Lung (tissue), 11 donors: ENCODE measurements at regions not wholly inside any gene's neighbourhood (a gene's known extent, or its start where the extent isn't known, plus 50 kb on each side); places are given as distances from the start of the nearest gene placed in this dataset.

Source experiments
- ATAC-seq: fragments of 200-7000 bp; cut with Tn5 transposase; one replicate; pipeline ENCODE4 v1.9.1; 2020; ENCODE audit warnings: moderate number of reproducible peaks; ENCODE audit not compliant: insufficient read depth, low FRiP score
- DNase-seq, 3 donors: peaks; one replicate each; pipeline ENCODE4 v3.0.0-alpha.2; 2013 to 2017
- H3K27ac ChIP-seq, 2 donors: one replicate each; pipeline ENCODE4 v1.5.1; 2013; ENCODE audit warnings: mild to moderate bottlenecking in 2 of 2, moderate library complexity in 2 of 2, control low read depth in 1 of 2, inconsistent platforms in 1 of 2, low read depth in 1 of 2, low read length in 1 of 2
- H3K27me3 ChIP-seq, 3 donors: one replicate each; pipeline ENCODE4 v1.5.1; 2013; ENCODE audit warnings: low read length in 2 of 3; ENCODE audit not compliant: control insufficient read depth in 3 of 3, insufficient read depth in 3 of 3
- H3K36me3 ChIP-seq, 4 donors: one replicate each; pipeline ENCODE4 v1.5.1; 2013; ENCODE audit warnings: low read length in 4 of 4, mild to moderate bottlenecking in 1 of 4, moderate library complexity in 1 of 4; ENCODE audit not compliant: control insufficient read depth in 4 of 4, insufficient read depth in 4 of 4
- H3K4me1 ChIP-seq, 5 donors: one replicate each; pipeline ENCODE4 v1.5.1; 2013; ENCODE audit warnings: low read length in 5 of 5, mild to moderate bottlenecking in 2 of 5, moderate library complexity in 1 of 5; ENCODE audit not compliant: control insufficient read depth in 5 of 5, insufficient read depth in 5 of 5
- H3K4me3 ChIP-seq: one replicate; pipeline ENCODE4 v1.5.1; 2013; ENCODE audit warnings: mild to moderate bottlenecking, control low read depth, moderate library complexity
- H3K9ac ChIP-seq, 2 donors: one replicate each; pipeline ENCODE4 v1.5.1; 2013; ENCODE audit warnings: low read length in 2 of 2, control low read depth in 1 of 2; ENCODE audit not compliant: insufficient read depth in 1 of 2
- H3K9me3 ChIP-seq, 4 donors: one replicate each; pipeline ENCODE4 v1.5.1; 2013; ENCODE audit warnings: low read length in 3 of 4, mild to moderate bottlenecking in 1 of 4, moderate library complexity in 1 of 4; ENCODE audit not compliant: control insufficient read depth in 4 of 4, insufficient read depth in 3 of 4
- WGBS, 2 donors: extraction: QIAGEN DNeasy Blood & Tissue Kit; methylation state at CpG; one replicate each; pipeline ENCODE4 v1.1.7; 2013; 5-methylcytosine and 5-hydroxymethylcytosine counted together
- TF ChIP-seq, protein P1 (sequence below): IDR thresholded peaks from 2 replicates; pipeline ENCODE4 v1.5.1; 2012; ENCODE audit warnings: mild to moderate bottlenecking; ENCODE audit errors: control extremely low read depth, extremely low read depth
- donor health status: control.
- donor health status: control.
- donor health status: Bipolar disorder and iron deficiency.
- donor health status: healthy.
- donor health status: DM: yes; HTN: yes; CAD: no.

DNA sequence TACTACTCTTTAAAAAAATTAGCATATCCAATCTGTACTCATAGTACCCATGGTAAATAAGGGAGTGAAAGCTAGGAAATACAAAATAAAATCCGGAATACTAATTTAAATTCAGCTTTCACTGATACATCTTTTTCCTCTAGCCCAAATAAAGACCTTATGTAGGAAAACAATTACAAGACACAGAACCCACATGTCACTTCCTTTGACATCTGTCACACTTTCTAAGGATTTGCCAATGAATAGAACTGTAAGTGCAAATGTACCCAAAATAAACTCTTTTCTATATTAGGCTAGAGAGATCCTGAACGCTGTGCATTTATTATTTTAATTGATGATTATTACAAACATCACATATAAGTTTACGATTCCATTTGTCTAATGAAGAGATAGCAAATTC is 393.0 kb downstream of the LRRIQ3 start:
- H3K36me3 ChIP-seq: no peaks in the 10 kb centered on the region
- no peak for DNase-seq
- no peak overlapping the region for H3K9ac ChIP-seq
- H3K4me3 ChIP-seq: no peak overlapping the region
- TF ChIP-seq, protein P1, sequence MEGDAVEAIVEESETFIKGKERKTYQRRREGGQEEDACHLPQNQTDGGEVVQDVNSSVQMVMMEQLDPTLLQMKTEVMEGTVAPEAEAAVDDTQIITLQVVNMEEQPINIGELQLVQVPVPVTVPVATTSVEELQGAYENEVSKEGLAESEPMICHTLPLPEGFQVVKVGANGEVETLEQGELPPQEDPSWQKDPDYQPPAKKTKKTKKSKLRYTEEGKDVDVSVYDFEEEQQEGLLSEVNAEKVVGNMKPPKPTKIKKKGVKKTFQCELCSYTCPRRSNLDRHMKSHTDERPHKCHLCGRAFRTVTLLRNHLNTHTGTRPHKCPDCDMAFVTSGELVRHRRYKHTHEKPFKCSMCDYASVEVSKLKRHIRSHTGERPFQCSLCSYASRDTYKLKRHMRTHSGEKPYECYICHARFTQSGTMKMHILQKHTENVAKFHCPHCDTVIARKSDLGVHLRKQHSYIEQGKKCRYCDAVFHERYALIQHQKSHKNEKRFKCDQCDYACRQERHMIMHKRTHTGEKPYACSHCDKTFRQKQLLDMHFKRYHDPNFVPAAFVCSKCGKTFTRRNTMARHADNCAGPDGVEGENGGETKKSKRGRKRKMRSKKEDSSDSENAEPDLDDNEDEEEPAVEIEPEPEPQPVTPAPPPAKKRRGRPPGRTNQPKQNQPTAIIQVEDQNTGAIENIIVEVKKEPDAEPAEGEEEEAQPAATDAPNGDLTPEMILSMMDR: no peak
- H3K27ac ChIP-seq: no peak overlapping the region
- no peaks in the 10 kb centered on the region for H3K9me3 ChIP-seq
- H3K4me1 ChIP-seq: no peaks in the 10 kb centered on the region
- WGBS, 2 donors: 85 to 88% methylated on average over 3 of the region's 3 CpGs
- no peaks in the 10 kb centered on the region for H3K27me3 ChIP-seq
- ATAC-seq: no peak

DNA sequence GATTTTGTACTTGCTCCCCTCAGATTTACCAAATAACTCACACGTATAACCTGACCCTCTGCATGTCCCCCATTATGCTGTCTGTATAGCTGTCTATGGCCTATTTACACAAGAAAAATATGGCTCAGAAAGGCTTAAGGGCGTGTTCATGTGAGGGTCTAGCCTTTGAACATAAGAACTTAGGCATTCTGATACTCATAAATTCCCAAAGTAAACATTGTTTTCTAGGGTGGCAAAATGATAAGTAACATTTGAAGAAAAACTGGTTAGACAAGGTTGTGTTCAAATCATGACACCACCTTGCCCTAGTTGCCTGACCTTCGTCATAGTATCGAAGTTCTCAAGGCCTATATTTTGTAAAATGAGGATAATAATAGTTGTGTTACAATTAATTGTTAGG is 394.6 kb downstream of the LRRIQ3 start:
- Histone ChIP-seq H3K9me3 (no peaks in the 10 kb centered on the region), H3K36me3 (no peaks in the 10 kb centered on the region), H3K27me3 (no peaks in the 10 kb centered on the region), H3K4me1 (no peaks in the 10 kb centered on the region), H3K27ac (no peak overlapping the region), H3K9ac (no peak overlapping the region), H3K4me3 (no peak overlapping the region)
- TF ChIP-seq, protein P1: no peak
- no peak for ATAC-seq
- 66 to 76% methylated on average over 4 of the region's 4 CpGs for WGBS, 2 donors
- DNase-seq: peak in 2 of 3 donors; percentile 1 to 21

DNA sequence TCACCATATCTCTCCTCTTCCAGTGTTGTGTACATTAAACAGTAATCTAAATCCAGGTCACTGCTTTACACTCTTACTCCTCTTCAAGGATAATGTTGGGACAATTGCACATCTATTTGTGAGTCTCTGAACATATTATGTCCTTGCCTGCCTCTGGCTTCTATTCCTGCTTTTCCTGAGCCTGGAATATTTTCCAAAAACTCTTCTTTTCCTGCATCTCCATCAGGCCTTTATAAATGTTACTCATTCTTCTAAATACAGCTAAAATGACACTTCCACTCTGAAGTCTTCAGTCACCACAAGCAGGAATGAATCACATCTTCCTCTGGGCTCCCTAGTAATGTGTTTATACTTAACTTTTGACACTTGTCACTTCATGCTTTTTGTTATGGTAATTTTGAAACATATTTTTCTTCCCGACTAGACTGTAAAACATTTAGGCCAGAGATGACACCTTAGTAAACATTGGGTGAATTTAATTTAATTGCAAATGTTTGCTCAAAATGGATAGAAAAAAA is 396.0 kb downstream of the LRRIQ3 start:
- DNase-seq (no peak), ATAC-seq (no peak)
- Histone ChIP-seq H3K36me3 (no peaks in the 10 kb centered on the region), H3K4me1 (no peaks in the 10 kb centered on the region), H3K9ac (no peak overlapping the region), H3K27me3 (no peaks in the 10 kb centered on the region), H3K9me3 (no peaks in the 10 kb centered on the region), H3K27ac (no peak overlapping the region), H3K4me3 (no peak overlapping the region)
- WGBS, 2 donors: 45 to 50% methylated on average over 1 of the region's 1 CpG
- TF ChIP-seq, protein P1: no peak

DNA sequence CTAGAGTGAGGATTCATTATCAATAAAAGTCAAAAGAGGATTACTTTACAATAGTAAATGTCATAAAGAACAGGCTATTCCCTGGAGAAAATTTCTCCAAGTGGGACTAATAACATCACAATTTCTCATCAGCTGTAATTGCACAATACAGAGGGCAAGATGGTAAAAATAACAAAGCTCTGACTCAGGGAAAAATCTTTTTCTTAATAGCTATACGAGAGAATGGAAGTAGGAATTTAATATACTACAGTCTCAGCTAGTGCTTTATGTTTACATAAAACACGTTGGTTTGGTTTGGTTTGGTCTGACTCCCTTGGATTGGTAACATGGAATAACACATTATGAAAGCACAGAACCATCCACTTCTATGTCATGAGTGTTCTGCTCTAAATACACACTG is 397.6 kb downstream of the LRRIQ3 start:
- ATAC-seq (no peak), DNase-seq (peak in 2 of 3 donors; percentile 1 to 2)
- Histone ChIP-seq H3K4me3 (no peak overlapping the region), H3K27ac (no peak overlapping the region), H3K4me1 (no peaks in the 10 kb centered on the region), H3K9me3 (no peaks in the 10 kb centered on the region), H3K9ac (no peak overlapping the region), H3K36me3 (no peaks in the 10 kb centered on the region), H3K27me3 (no peaks in the 10 kb centered on the region)
- WGBS, 2 donors: 43 to 70% methylated on average over 2 of the region's 2 CpGs
- TF ChIP-seq, protein P1: no peak
